Middle frontal gyrus (tissue), 1 donor: ENCODE measurements at regions not wholly inside any gene's neighbourhood (a gene's known extent, or its start where the extent isn't known, plus 50 kb on each side); places are given as distances from the start of the nearest gene placed in this dataset.

Experiments
- DNase-seq: peaks from one replicate; pipeline ENCODE4 v3.0.0-alpha.2; 2015; ENCODE audit warnings: low spot score; ENCODE audit errors: extremely low spot score

DNA sequence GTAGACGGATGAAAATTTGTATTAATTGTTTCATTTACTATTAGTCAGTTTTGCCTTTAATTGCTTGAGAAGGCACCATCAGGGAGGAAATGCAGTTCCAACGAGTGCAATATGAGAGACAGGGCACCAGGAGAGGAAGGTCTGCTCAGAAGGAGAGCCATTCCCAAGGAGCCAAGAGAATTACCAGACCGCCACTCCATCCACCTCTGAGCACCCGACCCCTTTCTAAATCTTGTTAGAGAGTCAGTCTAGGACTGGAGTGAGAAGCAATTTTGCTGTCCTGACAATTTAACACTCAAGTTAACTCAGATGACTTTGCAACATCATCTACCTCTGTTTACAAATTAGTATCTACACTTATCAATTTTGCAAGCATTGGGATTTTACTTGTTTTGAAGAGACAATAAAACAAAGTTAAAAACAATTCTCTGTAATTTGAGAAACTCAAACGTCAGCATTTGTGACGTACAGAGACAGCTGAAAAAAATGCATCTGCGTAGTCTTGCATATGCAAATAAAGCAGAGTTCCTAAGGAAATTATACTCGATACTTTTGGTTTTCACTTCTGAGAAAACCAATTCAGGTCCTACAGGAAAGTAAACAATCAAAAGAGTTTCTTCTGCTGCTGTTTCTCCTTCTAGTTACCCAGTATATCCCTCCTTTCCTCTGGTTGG lies 1704.7 kb upstream of the TENM3 start:
- no peak for DNase-seq

DNA sequence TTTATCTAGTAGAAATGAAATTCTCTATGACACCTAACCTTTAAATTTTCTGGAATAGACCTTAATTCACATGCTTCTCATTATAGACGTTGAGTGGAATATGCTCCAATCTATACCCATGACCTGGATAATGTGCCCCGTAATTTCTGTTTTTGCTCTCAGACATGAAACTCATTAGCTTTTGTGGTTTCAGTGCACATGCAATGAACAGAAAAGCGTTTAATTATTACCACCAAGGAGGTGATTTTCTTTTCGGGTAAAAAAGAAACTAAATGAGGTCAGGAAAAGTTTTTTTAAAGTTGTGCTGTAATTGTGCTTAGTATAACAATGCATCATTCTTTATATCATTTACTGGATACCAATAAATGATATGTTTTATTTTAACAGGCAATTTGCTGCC lies 1703.9 kb upstream of the TENM3 start:
- no peak for DNase-seq

DNA sequence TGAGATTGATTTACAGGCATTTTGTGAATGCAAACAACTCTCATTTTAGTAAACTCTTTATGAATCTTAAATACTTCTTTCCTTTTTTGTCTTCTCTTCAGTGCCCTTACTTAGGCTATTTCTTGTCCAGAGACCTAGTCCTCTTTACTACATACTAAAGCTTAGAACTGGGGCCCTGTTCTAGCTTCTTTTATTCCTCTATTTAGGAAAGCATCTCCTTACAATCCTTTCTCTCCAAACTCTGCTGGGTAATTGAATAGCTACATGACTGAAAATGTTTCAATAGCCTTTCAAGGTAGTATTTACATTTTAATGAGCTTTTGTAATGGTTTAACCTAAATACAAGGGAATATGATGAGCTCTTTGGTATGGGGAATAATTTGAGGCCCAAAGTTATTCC lies 1701.5 kb upstream of the TENM3 start:
- no peak for DNase-seq

DNA sequence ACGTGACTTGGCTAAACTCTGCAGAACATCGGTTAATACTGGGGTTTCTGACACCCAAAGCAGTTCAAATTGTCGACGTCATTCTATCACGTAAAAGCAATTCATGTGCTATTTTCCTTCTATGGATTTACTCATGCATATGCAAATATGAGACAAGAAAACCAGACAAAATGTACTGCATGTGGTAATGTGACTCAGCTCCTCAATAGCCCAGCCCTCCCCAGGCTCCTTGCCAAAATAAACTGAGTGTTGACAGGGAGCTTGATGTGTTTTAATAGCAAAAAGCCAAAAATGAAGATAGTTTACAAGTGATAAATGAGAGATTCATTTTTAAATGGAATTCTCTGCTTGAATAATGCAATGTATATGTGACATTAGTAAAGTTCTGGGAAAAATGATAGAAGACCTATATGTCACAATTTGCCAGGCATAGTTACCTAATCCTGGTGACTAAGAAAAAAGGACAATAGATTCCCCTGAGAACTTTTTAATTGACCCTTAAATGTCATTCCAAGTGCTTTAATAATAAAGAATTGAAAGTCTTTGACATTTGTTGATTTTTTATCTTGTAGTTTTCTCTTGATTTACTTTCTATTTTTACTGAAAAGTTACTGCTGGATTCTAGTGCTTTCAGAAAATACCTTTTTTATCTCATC lies 1700.6 kb upstream of the TENM3 start:
- no peak for DNase-seq

DNA sequence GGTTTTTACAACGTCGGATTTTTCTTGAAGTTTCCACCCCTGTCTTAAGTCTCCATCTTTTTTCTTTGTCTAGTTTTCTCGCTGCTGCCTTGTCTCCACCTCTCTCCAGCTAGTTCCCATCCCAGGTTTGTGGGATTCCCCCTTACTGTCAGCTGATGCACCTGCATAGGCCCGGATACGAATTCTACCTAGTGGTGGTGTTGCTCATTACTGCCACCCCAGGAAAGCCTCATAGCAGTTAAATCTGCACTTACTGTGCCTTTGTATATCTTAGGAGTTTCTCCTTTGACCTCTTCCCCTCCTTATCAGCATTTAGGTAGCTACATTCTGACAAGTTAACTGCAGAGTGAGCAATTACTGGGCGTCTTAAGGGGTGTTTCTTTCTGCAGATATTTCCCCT lies 1693.1 kb upstream of the TENM3 start:
- DNase-seq = no peak

DNA sequence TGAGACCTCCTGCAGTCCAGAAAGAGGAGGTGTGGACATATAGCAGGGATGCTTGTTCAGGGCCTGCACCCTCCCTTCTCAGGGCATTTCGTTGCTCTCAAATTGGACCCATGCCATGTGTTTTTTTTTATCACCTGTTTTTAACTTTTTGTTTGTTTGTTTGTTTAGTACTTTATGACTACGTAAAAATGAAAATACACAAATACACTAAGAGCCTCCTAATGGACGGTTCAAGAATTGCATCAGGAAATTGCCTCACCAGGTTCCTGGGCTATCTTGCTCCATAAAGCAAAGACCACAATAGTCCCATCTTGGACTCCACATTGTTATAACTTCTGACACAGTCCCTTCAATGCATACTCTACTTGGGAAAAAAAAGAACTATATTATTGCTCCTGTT lies 1685.9 kb upstream of the TENM3 start:
- no peak for DNase-seq

DNA sequence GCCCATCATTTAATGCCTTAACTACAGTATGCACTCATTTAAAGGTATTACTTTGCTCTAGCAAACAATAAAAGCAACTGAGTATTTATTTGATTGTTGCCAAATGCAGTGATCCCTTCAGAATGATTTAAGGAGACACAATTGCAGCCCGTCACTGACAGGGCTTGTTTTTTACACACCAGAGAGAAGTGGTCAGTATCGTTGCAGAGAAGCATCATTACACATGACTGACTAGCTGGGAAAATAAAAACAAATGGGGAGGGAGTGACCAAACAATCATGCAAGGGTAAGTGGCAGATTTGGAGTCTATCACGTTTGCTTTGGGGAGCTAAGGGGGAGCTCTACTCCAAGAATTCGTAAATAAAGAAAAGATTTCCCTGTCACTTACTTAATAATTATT lies 1685.3 kb upstream of the TENM3 start:
- DNase-seq = no peak

DNA sequence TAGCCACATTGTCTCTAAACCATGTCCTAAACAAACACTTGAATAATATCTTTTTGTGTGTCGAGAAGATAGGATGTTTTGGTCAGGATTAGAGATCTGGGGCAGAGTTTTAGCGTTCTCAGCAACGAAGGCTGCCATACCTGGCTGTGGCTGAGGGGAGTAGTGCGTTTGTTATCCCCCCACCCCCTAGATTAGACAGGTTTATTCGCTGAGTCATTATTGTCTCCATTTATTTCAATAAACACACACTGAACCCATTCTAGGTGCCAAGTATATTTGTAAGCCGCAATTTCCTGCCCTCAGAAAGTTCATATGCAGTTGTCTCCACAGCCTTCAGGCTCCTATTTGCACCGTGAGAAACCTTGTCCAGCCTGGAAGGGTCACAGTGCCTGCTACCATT lies 1684.8 kb upstream of the TENM3 start:
- no peak for DNase-seq

DNA sequence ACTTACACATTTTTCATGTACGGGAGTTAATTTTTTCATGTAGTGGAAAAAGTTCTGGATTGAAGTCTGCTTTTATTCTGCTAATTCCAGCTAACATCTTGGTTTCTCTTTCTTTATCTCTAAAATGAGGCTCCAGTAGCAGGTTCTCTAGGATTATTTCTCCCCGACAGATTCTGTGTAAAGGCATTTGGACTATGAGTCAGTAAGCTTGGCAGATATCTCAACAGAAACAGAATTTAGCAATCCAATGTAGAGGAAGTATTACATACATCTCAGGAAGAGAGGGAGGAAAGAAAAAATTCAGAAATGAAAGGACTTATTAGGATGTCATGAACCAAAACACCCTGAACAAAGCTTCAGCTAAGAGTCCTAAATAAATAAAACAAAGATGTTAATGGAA lies 1682.3 kb upstream of the TENM3 start:
- no peak for DNase-seq

DNA sequence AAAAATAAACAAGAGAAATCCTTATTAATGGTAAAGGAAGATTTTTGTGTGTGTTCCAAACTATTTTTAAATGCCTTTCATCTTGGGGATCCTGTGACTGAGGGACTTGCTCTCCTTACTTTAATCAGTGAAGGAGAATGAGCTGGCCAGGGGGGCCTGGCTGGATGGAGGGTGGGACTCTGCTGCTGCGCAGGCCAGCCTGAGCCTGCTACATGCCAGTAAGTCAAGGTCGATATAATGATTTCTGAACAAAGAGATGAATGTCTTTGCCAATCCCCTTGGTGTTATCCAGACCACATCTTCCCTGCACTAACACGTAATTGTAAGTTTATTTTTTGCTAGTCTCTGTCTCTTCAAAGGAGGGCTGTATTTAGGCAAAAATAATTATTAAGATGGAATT lies 1679.2 kb upstream of the TENM3 start:
- no peak for DNase-seq

DNA sequence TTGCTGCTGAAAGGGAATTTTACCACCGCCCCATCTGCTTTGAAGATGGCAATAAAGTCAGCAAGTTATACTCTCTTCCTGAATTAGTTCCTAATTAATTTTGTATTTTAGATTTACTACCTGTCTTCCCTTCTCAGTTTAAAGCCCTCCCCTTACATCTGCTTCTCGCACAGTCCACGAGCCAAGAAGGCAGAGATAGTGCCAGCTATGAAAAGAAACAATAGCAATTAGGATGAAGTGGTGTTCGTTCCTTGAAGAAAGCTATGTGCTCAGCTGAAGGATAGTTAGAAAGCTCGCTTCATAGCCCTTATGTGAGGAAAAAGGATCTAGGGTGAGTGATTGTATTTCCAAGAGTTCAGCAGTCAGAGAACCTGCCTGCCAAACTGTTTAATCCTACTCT lies 1678.8 kb upstream of the TENM3 start:
- DNase-seq = no peak

DNA sequence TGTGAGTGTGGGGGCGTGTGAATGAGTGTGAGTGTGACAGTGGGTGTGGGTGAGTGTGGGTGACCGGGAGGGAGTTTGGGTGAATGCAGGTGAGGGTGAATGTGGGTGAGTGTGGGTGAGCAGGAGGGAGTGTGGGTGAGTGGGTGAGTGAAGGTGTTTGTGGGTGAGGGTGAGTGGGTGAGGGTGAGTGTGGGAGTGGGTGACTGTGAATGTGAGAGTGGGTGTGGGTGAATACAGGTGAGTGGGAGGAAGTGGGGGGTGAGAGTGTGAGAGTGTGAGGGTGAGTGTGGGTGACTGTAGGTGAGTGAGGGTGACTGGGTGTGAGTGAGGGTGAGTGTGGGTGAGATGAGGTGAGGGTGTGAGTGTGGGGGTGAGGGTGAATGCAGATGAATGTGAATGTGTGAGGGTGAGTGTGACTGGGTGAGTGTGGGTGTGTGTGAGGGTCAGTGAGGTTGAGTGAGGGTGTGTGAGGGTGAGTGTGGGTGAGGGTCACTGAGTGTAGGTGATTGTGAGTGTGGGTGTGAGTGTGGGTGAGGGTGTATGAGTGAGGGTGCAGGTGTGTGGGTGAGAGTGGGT lies 1677.3 kb upstream of the TENM3 start:
- no peak for DNase-seq

DNA sequence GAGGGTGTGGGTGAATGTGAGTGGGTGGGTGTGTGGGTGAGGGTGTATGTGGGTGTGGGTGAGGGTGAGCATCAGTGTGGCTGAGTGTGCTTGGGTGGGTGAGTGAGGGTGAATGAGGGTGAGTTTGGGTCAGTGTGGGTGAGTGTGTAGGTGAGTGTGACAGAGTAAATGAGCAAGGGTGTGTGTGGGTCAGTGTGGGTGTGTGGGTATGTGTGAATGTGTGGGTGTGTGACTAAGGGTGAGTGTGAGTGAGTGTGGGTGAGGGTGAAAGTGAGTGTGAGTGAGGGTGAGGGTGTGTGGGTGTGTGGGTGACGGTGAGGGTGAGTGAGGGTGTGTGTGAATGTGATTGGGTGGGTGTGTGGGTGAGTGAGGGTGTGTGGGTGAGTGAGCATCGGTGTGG lies 1676.7 kb upstream of the TENM3 start:
- DNase-seq = no peak

DNA sequence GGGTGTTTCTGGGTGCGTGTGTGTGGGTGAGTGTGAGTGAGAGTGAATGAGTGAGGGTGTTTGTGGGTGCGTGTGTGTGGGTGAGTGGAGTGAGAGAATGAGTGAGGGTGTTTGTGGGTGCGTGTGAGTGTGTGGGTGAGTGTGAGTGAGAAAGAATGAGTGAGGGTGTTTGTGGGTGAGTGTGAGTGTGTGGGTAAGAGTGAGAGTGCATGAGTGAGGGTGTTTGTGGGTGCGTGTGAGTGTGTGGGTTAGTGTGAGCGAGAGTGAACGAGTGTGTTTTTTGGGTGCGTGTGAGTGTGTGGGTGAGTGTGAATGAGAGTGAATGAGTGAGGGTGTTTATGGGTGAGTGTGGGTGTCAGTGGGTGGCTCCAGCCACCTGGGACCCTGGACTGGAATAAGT lies 1676.1 kb upstream of the TENM3 start:
- no peak for DNase-seq

DNA sequence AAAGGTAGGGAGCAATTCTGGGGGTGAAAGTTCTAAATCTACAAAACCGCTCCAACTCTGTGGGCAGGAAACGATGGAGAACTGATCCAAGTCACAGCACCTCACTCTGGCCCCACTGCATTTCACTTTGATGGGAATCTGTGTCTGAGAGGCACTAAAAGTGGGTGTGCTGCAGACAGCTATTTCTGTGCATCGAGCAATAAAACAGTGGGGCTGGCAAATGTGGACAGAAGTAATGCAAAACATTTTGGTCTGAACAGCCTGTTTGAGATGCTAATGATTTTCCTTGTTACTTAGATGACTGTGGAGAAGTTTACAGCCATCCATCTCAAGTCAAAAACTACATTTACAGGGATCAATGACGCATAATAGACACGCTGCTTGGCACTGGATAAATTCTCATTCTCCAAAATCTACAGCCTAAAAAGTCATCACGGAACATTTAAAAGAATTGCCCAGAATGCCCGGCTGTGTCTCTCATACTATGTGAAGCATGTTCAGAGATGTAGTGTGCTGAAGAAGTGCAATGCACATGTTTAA lies 1671.6 kb upstream of the TENM3 start:
- no peak for DNase-seq

DNA sequence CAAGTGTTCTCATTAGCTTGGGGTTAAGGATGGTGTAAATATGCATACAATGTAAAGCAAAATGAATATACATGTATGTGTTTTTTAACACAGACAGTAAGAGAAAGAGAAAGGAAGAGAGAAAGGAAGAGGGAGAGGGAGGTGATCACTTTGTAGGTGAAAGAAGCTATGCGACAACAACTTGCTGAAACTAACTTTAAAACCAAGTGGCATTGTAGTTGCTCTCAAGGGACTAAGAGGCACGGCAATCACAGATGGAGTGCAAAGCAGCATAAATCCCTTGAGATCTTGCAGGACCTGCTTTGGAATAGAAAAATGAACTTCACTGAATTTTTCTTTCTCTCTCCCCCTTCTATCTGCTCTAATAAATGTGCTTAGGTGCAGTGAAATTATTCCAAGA lies 1665.0 kb upstream of the TENM3 start:
- no peak for DNase-seq

DNA sequence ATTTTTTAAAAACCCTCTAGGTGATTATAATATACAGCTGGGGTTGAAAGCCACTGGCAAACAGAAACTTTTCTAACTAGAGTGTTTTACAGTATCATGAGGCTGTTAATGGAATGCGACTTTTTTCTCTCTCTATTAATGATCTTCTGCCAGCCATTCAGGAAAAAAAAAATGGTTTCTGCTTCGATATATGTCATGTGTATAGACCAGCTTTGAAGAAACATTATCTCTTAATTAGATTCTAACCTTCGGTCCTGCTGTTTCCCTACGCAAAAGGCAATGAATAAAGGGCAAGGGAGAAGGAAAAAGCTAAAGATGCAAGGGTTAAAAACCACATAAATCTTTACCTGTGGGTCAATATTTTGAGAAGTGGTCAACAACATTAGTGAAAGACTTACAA lies 1662.1 kb upstream of the TENM3 start:
- no peak for DNase-seq

DNA sequence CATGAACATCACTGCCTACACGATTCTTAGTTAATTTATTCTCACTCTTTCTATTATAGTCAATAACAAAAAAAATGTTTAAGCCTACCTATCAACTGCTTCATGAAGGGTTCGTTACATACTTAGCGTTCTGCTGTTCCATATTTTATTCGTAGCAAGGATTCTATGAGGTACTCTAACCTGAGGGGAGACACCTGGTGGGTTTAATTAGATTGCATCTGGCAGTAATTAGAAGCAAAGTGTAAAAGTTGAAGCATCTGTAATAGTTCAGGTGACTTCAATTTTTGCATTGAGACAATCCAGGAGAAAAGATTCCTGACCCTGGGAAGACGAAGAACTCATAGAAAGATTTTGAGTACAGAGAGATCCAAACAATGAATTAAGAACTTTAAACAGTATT lies 1655.8 kb upstream of the TENM3 start:
- no peak for DNase-seq

DNA sequence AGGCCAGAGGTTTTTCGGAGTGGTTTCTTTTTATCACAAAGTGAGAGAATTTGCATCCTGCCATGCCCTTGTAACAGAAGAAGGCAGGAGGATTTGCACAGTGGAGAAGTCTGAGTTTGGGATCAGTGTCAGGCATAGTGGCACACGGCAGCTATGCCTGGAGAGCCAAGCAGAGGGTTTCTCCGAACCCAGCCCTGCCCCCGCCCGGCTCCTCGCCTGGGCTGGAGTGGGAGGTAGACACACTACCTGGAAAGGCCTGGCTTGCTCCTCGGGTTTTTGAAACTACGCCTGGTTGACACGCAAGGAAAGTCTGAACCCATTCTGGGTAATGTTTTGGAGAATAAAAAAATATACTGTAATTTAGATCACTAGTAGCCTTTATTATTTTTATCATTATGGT lies 1653.6 kb upstream of the TENM3 start:
- no peak for DNase-seq

DNA sequence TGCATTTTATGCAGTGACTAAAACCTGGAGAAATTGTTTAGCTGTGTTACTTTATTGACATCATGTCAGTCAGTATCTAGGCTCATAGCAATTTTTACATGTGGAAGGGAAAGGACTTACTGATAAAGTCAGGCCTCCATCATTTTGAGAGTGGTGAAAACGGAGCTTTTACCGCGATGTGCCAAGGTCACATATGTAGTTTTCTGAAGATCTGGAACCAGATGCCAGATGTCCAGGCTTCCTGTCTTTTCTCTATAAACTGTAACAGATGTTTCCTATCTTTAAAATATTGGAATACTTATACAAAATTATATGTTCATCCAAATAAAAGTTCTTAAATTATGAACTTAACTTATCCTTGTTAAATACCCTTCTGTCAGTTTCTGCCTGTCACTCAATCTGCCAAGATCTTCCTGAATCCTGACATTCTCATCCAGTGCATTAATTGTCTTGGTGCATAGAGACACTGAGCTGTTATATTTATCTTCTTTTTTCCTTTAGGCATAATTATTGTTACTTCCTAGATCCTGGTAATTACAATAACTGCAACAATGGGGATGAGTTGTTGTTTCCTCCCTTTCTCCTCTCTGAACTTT lies 1646.2 kb upstream of the TENM3 start:
- no peak for DNase-seq

DNA sequence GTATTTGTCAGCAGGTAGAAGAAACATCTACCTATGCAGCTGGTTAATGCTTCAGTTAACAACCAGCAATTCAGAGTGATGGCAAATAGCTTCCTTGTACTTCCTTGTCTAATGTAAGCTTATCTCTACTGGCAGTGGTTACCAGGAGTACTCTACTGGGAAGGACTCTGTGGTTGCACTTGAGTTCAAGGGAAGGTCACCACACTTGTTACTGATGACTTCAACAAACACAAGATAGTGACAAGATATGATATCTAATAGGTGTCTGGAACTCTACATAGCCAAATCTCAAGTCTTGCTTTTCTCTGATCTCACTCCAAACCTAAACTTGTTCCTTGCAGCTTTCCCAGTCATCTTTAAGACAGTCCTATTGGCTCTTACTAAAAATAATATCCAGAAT lies 1644.9 kb upstream of the TENM3 start:
- no peak for DNase-seq

DNA sequence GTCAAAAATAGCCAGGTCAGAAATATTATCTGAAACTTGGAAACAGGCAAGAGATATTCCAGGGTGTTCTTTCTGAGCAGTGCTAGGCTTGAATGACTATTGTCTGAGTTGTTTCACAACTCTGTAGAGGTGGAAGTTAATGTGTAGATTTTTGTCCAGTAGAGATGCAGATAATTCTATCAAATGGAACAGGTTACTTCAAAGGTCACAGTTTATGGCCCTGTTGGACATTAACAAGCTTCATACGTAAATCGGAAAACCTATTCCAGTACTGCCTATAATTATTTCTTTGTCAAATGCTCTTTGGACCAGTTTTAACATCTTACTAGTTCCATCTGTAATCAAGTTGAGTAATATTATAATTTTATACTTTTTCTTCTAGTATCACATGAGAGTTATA lies 1639.4 kb upstream of the TENM3 start:
- DNase-seq = no peak

DNA sequence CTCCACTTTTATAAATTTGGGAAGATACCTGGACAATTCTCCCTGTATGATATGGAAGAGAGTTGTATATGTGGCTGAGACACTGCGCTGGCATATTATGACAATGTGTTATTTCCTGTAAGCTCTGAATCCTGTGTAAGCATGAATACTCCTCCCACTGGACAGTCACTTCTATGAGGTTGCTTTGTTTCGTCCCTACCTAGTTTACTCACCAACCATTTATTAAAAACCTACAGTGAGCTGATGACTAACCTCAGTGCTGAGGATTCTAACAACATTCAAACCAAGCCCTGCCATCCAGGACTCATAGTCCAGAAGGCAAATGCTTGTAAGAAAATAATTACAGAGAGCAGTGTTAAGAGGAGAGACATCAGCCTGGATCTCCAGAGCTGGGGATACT lies 1632.9 kb upstream of the TENM3 start:
- no peak for DNase-seq
